ENCODE measurements at regions not wholly inside any gene's neighbourhood (a gene's known extent, or its start where the extent isn't known, plus 50 kb on each side); places are given as distances from the start of the nearest gene placed in this dataset.

DNA sequence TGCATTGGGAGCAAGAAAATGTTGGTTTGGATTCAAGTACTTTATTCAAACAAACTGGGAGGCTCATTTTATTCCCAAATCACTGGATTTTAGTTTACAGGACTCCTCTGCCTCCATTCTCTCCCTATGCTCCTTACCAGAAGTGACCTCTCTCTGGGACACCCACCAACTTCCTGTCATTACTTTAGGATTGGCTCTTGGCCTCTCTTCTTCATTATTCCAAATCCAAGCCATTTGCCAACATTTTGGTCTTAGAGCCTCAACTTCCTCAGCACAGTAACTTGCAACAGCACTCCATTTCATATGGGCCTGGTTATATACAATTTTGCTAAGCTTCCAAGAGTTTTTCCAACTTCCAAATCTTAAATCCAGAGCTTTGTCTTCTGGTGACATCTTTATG lies 432.1 kb downstream of the NR2F2 start:
- Histone ChIP-seq H3K36me3 (no peaks in the 10 kb centered on the region), H3K4me3 (no peak overlapping the region), H3K27me3 (replicated peaks) (no peaks in the 10 kb centered on the region), H3K4me1 (replicated peaks) (no peaks in the 10 kb centered on the region), H3K9me3 (replicated peaks) (0 out of 2 replicates have a peak, but pooled peaks cover 2% of the 10 kb centered on the region), H3K27ac (no peak overlapping the region)
- no peak for DNase-seq (ENCODE audit: low read depth in 1 of 2, low spot score in 2 of 2)

DNA sequence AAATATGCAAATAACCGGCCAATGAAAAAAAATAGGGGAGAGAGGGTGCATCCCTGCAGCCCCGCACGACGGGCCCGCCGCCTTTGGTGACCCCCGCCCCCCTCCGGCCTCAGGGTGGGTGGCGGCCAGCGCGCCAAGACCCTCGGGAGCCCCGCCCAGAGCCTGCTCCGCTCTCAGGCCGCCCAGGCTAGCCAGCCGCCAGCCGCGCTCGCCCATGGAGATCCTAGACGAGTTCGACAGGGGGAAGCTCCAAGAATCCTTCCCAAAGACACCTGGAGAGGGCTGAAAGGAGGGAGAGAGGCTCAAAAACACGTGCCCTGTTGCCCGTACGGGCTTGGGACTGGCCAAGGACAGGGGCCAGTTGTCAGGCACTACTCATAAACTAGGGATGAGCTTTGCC lies 434.0 kb downstream of the NR2F2 start:
- no peak overlapping the region for H3K27ac ChIP-seq
- H3K36me3 ChIP-seq, result no peaks in the 10 kb centered on the region
- H3K27me3 ChIP-seq (replicated peaks), result no peaks in the 10 kb centered on the region
- no peak for DNase-seq (ENCODE audit: low read depth in 1 of 2, low spot score in 2 of 2)
- no peak overlapping the region for H3K4me3 ChIP-seq
- no peaks in the 10 kb centered on the region for H3K4me1 ChIP-seq (replicated peaks)
- H3K9me3 ChIP-seq (replicated peaks), result 0 out of 2 replicates have a peak, but pooled peaks cover 2% of the 10 kb centered on the region

DNA sequence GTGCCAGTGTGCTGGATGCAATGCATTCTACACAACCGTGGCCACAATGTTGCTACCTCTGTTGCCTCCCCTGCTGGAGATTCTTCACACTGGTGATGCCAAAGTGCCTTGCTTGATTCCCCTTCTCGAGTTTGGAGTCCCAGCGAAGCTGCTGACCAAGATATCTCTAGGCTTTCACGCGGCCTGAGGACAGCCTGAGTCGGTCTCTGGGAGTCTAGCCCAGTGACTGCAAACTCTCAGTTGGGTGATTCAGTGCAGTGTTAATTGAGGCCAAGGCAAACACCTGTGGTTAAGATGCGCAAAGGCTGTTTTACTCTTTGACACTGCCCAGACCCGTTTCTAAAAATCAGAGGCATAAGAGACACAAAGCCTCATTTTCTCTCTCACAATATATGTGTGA lies 434.4 kb downstream of the NR2F2 start:
- H3K9me3 ChIP-seq (replicated peaks), result 0 out of 2 replicates have a peak, but pooled peaks cover 2% of the 10 kb centered on the region
- no peaks in the 10 kb centered on the region for H3K36me3 ChIP-seq
- H3K4me3 ChIP-seq, result no peak overlapping the region
- H3K27ac ChIP-seq, result no peak overlapping the region
- H3K27me3 ChIP-seq (replicated peaks), result no peaks in the 10 kb centered on the region
- no peak for DNase-seq (ENCODE audit: low read depth in 1 of 2, low spot score in 2 of 2)
- H3K4me1 ChIP-seq (replicated peaks), result no peaks in the 10 kb centered on the region

DNA sequence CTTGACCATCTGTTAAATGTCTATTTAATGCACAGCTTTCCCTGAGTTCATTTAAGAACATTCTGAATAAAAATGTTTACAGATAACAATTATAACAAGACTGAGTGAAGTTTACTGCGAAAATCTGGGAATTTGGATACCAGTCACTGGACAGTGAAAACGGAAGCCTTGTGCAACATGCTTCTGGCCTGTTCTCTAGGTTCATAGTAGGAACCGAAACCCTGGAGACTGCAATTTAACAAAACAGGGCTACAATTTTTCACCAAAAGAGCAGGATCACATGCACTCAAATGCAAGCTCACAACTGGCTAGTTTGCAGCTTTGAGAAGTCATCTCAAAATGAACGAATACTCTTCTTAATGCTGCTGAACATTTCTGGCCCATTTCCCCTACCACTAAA lies 435.9 kb downstream of the NR2F2 start:
- Histone ChIP-seq H3K27me3 (replicated peaks) (no peaks in the 10 kb centered on the region), H3K36me3 (no peaks in the 10 kb centered on the region), H3K4me1 (replicated peaks) (no peaks in the 10 kb centered on the region), H3K9me3 (replicated peaks) (0 out of 2 replicates have a peak, but pooled peaks cover 2% of the 10 kb centered on the region), H3K27ac (no peak overlapping the region), H3K4me3 (no peak overlapping the region)
- DNase-seq (ENCODE audit: low read depth in 1 of 2, low spot score in 2 of 2), result no peak

DNA sequence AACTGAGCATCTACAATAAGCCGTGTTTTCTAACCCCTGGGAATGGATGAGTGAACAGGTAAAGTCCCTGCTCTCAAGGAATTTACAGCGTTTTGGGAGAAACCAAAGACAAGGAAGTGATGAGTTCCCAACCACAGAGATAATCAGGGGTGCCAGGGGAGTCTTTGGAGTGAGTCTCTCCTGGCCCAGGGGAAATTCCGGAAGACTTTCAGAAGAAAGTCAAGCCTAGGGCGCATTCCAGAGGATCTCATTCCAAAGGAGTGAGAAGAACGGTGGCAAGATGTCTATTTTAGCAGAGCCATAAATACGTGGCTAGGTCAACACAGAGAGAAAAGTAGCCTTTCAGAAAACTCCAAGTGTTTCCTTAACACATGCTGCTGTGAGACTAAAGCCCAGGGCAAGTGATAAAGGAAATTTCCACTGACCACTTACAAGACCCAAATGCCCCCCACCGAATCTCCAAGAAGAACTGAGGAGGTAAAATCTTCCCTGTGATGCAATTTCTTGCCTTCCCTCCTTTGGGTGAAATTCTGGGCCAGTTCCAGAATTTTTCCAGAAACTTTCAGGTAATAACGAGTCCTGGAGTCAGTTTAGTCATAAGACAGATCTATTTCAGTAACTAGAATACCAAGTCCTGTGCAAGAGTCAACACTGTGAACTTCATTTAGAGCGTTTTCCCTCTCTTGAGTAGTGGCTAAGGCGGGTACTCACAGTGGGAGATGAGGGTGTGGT lies 437.4 kb downstream of the NR2F2 start:
- no peaks in the 10 kb centered on the region for H3K27me3 ChIP-seq (replicated peaks)
- H3K4me3 ChIP-seq, result no peak overlapping the region
- no peak overlapping the region for H3K27ac ChIP-seq
- no peaks in the 10 kb centered on the region for H3K9me3 ChIP-seq (replicated peaks)
- no peak for DNase-seq (ENCODE audit: low read depth in 1 of 2, low spot score in 2 of 2)
- no peaks in the 10 kb centered on the region for H3K4me1 ChIP-seq (replicated peaks)
- H3K36me3 ChIP-seq, result no peaks in the 10 kb centered on the region

DNA sequence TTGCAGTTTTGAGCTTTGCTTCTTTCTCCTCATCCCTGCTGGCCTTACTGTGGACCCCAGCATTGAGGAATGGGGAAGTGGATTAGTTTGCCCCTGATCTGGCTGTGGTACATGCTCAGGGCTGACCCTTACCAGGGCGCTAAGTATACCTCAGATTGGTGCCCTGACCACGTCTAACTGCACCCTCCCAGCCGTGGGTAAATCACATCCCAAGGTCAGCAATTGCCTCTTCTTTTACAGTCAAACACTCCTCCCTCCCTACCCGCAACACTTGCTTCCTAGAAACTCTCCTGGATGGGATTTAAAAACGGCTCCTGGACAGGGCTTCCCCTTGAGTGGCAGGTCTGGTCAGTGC lies 437.9 kb downstream of the NR2F2 start:
- Histone ChIP-seq H3K9me3 (replicated peaks) (no peaks in the 10 kb centered on the region; the same call in 1 of the 2 replicates), H3K27me3 (replicated peaks) (no peaks in the 10 kb centered on the region), H3K27ac (no peak overlapping the region), H3K4me3 (no peak overlapping the region), H3K4me1 (replicated peaks) (no peaks in the 10 kb centered on the region), H3K36me3 (no peaks in the 10 kb centered on the region)
- DNase-seq (ENCODE audit: low read depth in 1 of 2, low spot score in 2 of 2), result no peak

DNA sequence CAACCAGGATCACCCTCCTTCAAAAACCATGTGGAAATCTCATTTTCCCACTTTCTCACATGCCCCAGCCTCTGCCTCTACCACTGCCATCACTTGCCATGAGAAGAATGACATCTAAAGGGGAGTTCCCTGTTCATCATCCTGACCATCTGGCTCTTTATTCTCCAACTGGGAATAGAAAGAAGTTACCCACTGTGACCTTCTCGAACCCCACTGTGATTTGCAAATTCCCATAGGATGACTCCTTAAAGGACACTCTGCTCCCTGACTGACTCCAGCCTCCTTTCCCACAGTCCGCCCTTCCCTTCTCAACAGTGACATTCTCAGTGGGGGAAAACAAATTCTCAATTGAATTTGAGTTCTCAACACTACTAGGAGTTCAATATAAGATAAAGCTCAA lies 440.5 kb downstream of the NR2F2 start:
- H3K4me1 ChIP-seq (replicated peaks), result no peaks in the 10 kb centered on the region
- no peak overlapping the region for H3K4me3 ChIP-seq
- DNase-seq (ENCODE audit: low read depth in 1 of 2, low spot score in 2 of 2), result no peak
- no peaks in the 10 kb centered on the region for H3K36me3 ChIP-seq
- H3K27me3 ChIP-seq (replicated peaks), result no peaks in the 10 kb centered on the region
- no peaks in the 10 kb centered on the region; the same call in 1 of the 2 replicates for H3K9me3 ChIP-seq (replicated peaks)
- no peak overlapping the region for H3K27ac ChIP-seq

DNA sequence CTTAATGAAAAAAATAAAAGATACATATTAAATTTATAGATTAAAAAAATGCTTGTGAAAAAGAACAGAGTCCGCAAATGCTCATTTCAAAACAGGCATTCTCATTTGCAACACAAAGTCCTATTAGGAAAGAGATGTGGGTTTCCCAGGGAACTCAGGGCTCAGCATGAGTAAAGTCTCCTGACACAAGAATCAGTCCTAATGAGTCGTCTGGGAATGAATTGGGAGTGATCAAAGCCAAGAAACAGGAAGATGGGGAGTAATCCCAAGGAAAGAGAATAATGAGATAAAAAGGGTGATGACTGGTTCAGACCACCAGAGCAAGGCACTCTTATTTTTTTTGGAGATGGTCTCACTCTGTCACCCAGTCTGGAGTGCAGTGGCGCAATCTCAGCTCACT lies 443.7 kb downstream of the NR2F2 start:
- Histone ChIP-seq H3K4me1 (replicated peaks) (no peaks in the 10 kb centered on the region), H3K27ac (no peak overlapping the region), H3K36me3 (no peaks in the 10 kb centered on the region), H3K9me3 (replicated peaks) (no peaks in the 10 kb centered on the region; the same call in 1 of the 2 replicates), H3K4me3 (no peak overlapping the region), H3K27me3 (replicated peaks) (no peaks in the 10 kb centered on the region)
- no peak for DNase-seq (ENCODE audit: low read depth in 1 of 2, low spot score in 2 of 2)

DNA sequence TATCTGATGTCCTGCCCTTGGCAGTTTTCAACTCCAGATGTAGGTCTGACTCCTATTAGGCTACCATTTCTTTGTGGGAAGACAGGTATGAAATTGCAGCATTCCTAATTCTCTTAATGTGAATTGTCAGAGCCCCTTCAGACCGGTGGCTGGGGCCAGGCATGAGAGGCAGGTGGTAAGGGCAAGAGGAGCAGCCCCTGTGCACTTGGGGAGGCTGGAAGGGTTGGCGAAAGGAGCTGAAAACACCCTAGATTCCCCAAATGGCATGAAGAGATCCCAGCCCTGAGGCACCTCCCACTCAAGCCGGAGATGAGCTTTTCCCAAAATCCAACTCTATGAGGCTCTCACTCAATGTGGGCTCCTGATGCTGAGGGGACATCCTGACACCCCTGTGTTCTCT lies 453.2 kb downstream of the NR2F2 start:
- Histone ChIP-seq H3K36me3 (no peaks in the 10 kb centered on the region), H3K27ac (no peak overlapping the region), H3K27me3 (replicated peaks) (no peaks in the 10 kb centered on the region), H3K9me3 (replicated peaks) (peaks cover 2% of the 10 kb centered on the region), H3K4me1 (replicated peaks) (no peaks in the 10 kb centered on the region), H3K4me3 (no peak overlapping the region)
- no peak for DNase-seq (ENCODE audit: low read depth in 1 of 2, low spot score in 2 of 2)

DNA sequence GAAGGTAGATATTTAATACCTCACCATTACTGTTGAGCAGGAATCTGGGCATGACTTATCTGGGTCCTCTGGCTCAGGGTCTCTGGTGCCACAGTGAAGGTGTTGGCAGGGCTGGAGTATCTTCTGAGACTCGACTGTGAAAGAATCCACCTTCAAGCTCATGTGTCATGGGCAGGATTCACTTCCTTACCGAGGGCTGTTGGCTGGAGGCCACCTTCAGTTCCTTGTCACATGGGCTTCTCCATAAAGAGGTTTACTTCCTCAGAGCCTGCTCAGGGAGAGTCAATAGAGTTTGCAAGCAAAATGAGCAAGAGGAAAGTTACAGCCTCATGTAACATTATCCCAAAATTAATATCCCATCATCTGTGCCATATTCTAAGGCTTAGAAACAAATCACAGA lies 459.5 kb downstream of the NR2F2 start:
- no peak for DNase-seq (ENCODE audit: low read depth in 1 of 2, low spot score in 2 of 2)
- H3K36me3 ChIP-seq, result no peaks in the 10 kb centered on the region
- no peaks in the 10 kb centered on the region for H3K4me1 ChIP-seq (replicated peaks)
- no peak overlapping the region for H3K27ac ChIP-seq
- no peak overlapping the region for H3K4me3 ChIP-seq
- H3K27me3 ChIP-seq (replicated peaks), result no peaks in the 10 kb centered on the region
- H3K9me3 ChIP-seq (replicated peaks), result peaks cover 2% of the 10 kb centered on the region

DNA sequence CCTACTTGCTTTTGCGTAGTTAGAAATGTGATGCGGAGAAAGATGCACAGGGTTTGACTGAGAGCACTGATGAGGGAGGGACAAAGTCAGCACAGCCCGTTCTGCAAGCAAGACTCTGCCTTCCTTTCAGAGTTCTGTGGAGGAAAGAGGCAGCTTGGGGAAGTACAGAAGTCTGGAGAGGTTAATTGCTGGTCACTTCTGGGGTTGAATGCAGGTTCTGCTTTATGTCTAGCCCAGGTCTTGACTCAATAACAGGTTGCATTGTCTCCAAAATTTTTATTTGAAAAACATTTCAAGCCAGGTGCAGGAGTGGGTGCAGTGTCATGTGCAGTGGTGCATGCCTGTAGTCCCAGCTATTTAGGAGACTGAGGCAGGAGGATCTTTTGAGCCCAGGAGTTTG lies 461.7 kb downstream of the NR2F2 start:
- H3K27ac ChIP-seq, result no peak overlapping the region
- no peaks in the 10 kb centered on the region for H3K9me3 ChIP-seq (replicated peaks)
- H3K36me3 ChIP-seq, result no peaks in the 10 kb centered on the region
- H3K4me1 ChIP-seq (replicated peaks), result no peaks in the 10 kb centered on the region
- H3K4me3 ChIP-seq, result no peak overlapping the region
- no peaks in the 10 kb centered on the region for H3K27me3 ChIP-seq (replicated peaks)
- no peak for DNase-seq (ENCODE audit: low read depth in 1 of 2, low spot score in 2 of 2)

DNA sequence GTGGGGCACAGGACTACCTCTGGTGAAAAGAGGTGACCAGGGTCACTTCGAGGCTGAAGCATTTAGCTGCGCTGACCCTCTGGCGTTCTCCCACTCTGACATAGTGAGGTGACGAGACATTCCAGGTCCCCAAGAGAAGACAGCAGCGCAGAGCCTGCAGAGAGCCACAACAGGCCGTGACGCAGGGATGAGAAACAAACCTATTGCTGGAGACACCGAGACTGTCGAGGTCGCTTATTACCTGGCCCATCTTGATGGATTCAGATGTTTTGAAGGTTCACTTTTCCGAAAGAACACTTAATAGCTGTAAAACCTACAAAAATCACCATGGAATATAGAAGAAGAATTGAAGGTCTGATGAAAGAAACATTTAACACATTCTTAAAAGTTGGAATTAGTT lies 466.3 kb downstream of the NR2F2 start:
- no peak overlapping the region for H3K27ac ChIP-seq
- H3K4me3 ChIP-seq, result no peak overlapping the region
- no peaks in the 10 kb centered on the region for H3K36me3 ChIP-seq
- H3K9me3 ChIP-seq (replicated peaks), result no peaks in the 10 kb centered on the region
- DNase-seq (ENCODE audit: low read depth in 1 of 2, low spot score in 2 of 2), result no peak
- no peaks in the 10 kb centered on the region for H3K27me3 ChIP-seq (replicated peaks)
- no peaks in the 10 kb centered on the region for H3K4me1 ChIP-seq (replicated peaks)

DNA sequence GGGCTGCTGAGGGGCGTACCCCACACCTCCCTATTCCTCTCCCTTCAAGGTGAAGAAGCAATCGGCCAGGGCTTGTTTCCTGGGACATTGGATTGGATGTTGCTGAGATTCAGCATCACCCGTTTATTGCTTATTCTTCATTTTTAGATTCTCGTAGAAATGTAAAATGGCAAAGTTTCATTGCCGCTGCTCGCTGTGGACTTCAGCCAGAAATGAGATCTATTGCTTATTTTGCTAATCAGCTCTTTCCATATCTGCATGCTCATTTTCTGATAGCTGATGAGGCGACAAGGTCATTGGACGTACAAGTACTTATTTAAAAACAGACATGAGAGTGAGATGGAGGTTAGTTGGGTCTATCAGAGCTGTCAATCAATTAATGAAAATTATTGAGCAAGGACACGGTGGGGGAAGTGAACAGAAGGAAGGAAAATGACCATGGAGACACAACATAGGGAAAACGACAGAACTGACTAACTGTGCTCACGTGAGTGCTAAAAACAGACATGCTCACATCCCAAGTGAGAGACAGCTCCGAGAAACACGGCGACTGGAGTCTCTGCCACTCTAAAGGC lies 471.2 kb downstream of the NR2F2 start:
- Histone ChIP-seq H3K4me3 (no peak overlapping the region), H3K27me3 (replicated peaks) (no peaks in the 10 kb centered on the region), H3K36me3 (no peaks in the 10 kb centered on the region), H3K27ac (no peak overlapping the region), H3K4me1 (replicated peaks) (no peaks in the 10 kb centered on the region), H3K9me3 (replicated peaks) (no peaks in the 10 kb centered on the region)
- DNase-seq (ENCODE audit: low read depth in 1 of 2, low spot score in 2 of 2), result no peak

DNA sequence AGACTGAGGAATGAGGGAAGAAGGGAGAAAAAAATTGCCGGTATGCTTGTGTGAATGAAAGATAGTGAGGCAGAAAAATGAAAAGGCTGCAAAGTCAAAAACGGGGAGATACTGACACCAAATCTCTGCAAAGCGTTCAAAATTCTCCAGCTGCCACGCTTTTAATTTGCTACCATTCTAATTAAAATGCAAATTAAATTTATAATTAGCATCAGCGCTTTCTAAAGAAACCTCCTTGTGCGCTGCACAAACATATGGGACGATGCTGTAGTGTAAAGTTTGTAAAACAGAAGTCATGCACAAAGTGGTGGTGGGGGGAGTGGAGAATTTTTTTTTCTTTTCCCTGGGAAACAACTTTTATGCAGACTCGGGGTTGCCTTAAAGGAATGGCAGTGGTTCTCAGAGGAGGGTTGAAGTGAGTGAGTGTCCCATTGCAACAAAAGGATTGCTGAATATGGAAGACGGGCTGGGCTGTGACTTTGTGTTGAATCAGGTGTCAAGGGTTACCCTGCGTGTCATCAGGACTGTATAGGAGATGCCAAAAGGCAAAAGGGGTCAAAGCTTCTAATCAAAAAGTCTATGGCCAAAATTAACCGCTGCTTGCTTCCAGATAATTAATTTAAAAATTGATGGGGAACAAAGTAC lies 472.2 kb downstream of the NR2F2 start:
- H3K27me3 ChIP-seq (replicated peaks), result no peaks in the 10 kb centered on the region
- no peak overlapping the region for H3K27ac ChIP-seq
- DNase-seq (ENCODE audit: low read depth in 1 of 2, low spot score in 2 of 2), result no peak
- H3K4me3 ChIP-seq, result no peak overlapping the region
- H3K36me3 ChIP-seq, result no peaks in the 10 kb centered on the region
- no peaks in the 10 kb centered on the region for H3K9me3 ChIP-seq (replicated peaks)
- H3K4me1 ChIP-seq (replicated peaks), result no peaks in the 10 kb centered on the region
